BJ (cell line): ENCODE measurements at regions not wholly inside any gene's neighbourhood (a gene's known extent, or its start where the extent isn't known, plus 50 kb on each side); places are given as distances from the start of the nearest gene placed in this dataset.

Experiments
- CTCF ChIA-PET: fragments of 350-600 bp; formaldehyde crosslinking; extraction: SDS; loops from one replicate; lab custom pipeline; 2021; ENCODE audit warnings: antibody characterized with exemption, inconsistent platforms; lab: Yijun Ruan, JAX
- POLR2A ChIA-PET: fragments of 300-600 bp; sonication (Branson Sonifier 250); formaldehyde crosslinking; extraction: SDS; loops from one replicate; lab custom pipeline; 2021; ENCODE audit warnings: antibody characterized with exemption; lab: Charles Lee
- DNase-seq: peaks from one replicate; pipeline ENCODE4 v3.0.0-alpha.2; 2011; ENCODE audit warnings: low read depth
- H3K27me3 ChIP-seq: 2 replicates; pipeline ENCODE4 v1.6.0; 2011; ENCODE audit warnings: low read length; ENCODE audit not compliant: control insufficient read depth, insufficient read depth
- H3K36me3 ChIP-seq: 2 replicates; pipeline ENCODE4 v1.5.1; 2011; ENCODE audit warnings: low read length; ENCODE audit not compliant: control insufficient read depth, insufficient read depth
- H3K4me3 ChIP-seq: 2 replicates; pipeline ENCODE4 v1.5.1; 2011; ENCODE audit warnings: low read depth, mild to moderate bottlenecking, control low read depth, low read length
- TF ChIP-seq, protein P1 (sequence below): IDR thresholded peaks from 2 replicates; pipeline ENCODE4 v1.5.1; 2011; ENCODE audit warnings: low read depth, mild to moderate bottlenecking, control low read depth, inconsistent platforms, low read length, moderate library complexity; ENCODE audit not compliant: insufficient read depth

DNA sequence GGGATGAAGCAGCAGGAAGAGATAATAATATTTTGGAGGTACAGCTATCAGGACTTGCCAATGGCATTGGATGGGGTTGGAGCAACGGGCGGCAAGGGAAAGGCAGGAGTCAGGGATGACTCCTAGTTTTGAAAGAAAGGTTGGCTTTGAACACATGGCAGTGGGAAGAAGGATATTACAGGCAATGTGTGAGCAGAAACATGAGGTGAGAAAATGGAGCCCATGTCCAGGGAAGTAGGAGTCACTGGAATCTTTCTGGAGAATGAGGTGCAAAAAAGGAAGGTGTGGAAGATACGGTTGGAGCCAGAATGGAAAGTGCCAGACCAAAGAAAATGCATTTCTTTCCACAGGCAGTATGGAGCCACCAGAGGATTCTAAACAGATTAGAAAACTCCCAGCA is 288.5 kb upstream of the KAZN start:
- TF ChIP-seq, protein P1, sequence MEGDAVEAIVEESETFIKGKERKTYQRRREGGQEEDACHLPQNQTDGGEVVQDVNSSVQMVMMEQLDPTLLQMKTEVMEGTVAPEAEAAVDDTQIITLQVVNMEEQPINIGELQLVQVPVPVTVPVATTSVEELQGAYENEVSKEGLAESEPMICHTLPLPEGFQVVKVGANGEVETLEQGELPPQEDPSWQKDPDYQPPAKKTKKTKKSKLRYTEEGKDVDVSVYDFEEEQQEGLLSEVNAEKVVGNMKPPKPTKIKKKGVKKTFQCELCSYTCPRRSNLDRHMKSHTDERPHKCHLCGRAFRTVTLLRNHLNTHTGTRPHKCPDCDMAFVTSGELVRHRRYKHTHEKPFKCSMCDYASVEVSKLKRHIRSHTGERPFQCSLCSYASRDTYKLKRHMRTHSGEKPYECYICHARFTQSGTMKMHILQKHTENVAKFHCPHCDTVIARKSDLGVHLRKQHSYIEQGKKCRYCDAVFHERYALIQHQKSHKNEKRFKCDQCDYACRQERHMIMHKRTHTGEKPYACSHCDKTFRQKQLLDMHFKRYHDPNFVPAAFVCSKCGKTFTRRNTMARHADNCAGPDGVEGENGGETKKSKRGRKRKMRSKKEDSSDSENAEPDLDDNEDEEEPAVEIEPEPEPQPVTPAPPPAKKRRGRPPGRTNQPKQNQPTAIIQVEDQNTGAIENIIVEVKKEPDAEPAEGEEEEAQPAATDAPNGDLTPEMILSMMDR = no peak
- Histone ChIP-seq H3K27me3 (no peaks in the 10 kb centered on the region), H3K36me3 (no peaks in the 10 kb centered on the region), H3K4me3 (no peak overlapping the region)
- DNase-seq = no peak
- ChIA-PET CTCF (no interaction called here), POLR2A (no interaction called here)

DNA sequence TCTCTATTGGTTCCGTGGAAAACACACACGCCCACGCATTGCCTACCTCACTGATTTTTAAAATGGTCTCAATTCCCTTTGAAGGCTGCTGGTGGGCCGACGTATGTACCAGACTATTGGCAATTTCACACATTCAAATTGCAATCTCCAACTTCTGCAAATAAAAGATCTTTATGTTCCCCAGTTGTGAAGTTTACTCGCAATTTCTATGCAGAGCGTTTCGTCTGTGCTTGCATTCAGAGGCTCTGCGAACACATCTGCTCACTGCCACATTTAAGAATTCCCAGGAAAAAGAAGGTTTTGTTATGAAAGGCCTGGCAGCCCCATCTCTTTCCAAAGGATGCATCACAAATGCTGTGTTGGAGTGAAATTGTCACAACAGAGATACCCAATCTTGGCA is 288.0 kb upstream of the KAZN start:
- no peak for DNase-seq
- Histone ChIP-seq H3K27me3 (no peaks in the 10 kb centered on the region), H3K36me3 (no peaks in the 10 kb centered on the region), H3K4me3 (no peak overlapping the region)
- TF ChIP-seq, protein P1 = no peak
- ChIA-PET POLR2A (no interaction called here), CTCF (no interaction called here)

DNA sequence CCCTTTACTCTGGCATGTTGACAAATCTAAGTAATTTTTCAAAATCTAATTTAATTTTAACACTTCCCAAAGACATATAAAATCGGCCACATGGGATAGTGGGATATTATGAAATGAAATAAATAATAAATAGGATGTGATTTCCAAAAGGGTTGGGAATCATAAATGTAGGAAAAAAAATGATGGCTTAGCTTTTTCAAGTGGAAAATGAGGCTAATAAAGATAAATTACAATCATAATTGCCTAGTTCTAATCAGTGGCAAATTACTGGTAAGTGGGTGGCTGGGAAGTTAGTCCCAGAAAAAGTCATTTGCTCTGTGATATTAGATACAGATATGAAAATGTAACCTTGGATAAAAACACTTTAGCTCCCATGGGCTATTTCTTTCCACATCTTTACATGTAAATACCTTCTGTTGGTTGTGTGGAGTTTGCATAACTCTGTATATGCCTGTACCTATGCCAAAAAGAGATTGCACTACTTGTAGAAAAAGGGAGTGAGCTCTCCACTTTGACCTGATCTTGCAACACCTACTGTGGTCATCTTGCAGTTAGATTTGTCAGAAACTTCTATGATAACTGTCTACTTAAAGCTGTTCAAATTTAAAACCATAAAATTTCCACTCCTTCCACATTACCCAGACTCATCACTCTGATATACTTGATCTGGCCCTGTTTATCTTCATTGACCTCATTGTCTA is 284.6 kb upstream of the KAZN start:
- CTCF ChIA-PET = no interaction called here
- POLR2A ChIA-PET = no interaction called here
- H3K4me3 ChIP-seq = no peak overlapping the region
- H3K27me3 ChIP-seq = no peaks in the 10 kb centered on the region
- H3K36me3 ChIP-seq = no peaks in the 10 kb centered on the region
- no peak for DNase-seq
- TF ChIP-seq, protein P1 = no peak

DNA sequence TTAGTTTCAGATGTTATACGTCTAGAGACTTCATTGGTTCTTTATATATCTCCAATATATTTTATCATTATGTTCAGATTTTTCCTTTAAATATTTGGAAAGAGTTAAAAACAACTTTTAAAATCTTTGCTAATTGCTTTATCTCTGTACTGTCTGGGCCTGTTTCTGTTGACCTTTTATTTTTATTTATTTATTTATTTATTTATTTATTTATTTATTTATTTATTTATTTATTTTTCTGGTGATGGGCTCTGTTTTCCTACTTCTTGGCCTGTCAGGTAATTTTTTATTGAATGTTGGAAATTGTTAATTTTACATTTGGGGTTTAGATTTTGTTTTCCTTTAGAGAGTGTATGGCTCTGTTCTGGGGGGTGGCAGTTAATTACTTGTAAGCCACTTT is 279.7 kb upstream of the KAZN start:
- POLR2A ChIA-PET = no interaction called here
- CTCF ChIA-PET = no interaction called here

DNA sequence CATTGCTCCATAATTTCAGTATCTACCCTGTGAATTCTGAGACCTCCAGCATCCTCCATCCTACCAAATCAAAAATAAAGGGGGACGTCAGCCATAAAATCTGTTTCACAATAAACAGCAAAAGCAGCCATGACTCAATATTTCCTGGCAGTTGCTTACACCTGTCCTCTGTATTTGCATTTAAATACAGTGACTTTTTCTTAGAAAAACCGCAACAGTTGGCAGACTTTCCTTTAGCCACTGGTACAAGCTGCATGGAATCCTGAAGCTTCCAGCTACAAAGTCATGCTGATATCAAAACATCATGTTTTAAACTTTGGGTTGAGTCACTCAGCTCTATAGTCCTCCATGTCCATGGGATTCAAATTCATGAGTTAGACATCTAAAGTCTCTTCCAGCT is 278.0 kb upstream of the KAZN start:
- Histone ChIP-seq H3K4me3 (no peak overlapping the region), H3K36me3 (no peaks in the 10 kb centered on the region), H3K27me3 (no peaks in the 10 kb centered on the region)
- POLR2A ChIA-PET = no interaction called here
- no peak for DNase-seq
- TF ChIP-seq, protein P1 = no peak
- CTCF ChIA-PET = no interaction called here

More for the DNA sequence above, 279.7 kb upstream of the KAZN start:
- no peak for DNase-seq
- Histone ChIP-seq H3K36me3 (no peaks in the 10 kb centered on the region), H3K27me3 (no peaks in the 10 kb centered on the region), H3K4me3 (no peak overlapping the region)
- TF ChIP-seq, protein P1 = no peak
